Epidermal melanocyte (primary cell): ENCODE measurements at regions not wholly inside any gene's neighbourhood (a gene's known extent, or its start where the extent isn't known, plus 50 kb on each side); places are given as distances from the start of the nearest gene placed in this dataset.
"Not testable (repeated sequence)": the region's sequence is repeated elsewhere in the genome, so short reads cannot be mapped to it uniquely, and the experiment has no call there.

ENCODE experiments used
- DNase-seq: peaks from one replicate; pipeline ENCODE4 v3.0.0; 2011; ENCODE audit warnings: low spot score; ENCODE audit not compliant: insufficient read length

GRCh38 chr6:68237205-68237604, 397.9 kb upstream of the ADGRB3 start:
- DNase-seq: no peak

GRCh38 chr6:68235326-68235784, 399.7 kb upstream of the ADGRB3 start:
- no peak for DNase-seq

GRCh38 chr6:68233623-68234022, 401.5 kb upstream of the ADGRB3 start:
- DNase-seq: no peak

GRCh38 chr6:68229566-68229965, 405.5 kb upstream of the ADGRB3 start:
- DNase-seq: no peak

- no peak for DNase-seq
Measured at GRCh38 chr6:68226460-68226859, 408.6 kb upstream of the ADGRB3 start.

GRCh38 chr6:68225729-68226128, 409.4 kb upstream of the ADGRB3 start:
- no peak for DNase-seq

- no peak for DNase-seq
Measured at GRCh38 chr6:68211242-68211795, 423.8 kb upstream of the ADGRB3 start.

- DNase-seq: not testable (repeated sequence)
Measured at GRCh38 chr6:68207612-68208011, 427.5 kb upstream of the ADGRB3 start.

- DNase-seq: no peak
Measured at GRCh38 chr6:68200929-68201328, 434.2 kb upstream of the ADGRB3 start.

GRCh38 chr6:68197356-68197755, 437.7 kb upstream of the ADGRB3 start:
- DNase-seq: no peak

GRCh38 chr6:68196645-68197044, 438.4 kb upstream of the ADGRB3 start:
- no peak for DNase-seq

- not testable (repeated sequence) for DNase-seq
Measured at GRCh38 chr6:68195753-68196152, 439.3 kb upstream of the ADGRB3 start.

- DNase-seq: no peak
Measured at GRCh38 chr6:68194846-68195478, 440.1 kb upstream of the ADGRB3 start.

GRCh38 chr6:68192988-68193387, 442.1 kb upstream of the ADGRB3 start:
- no peak for DNase-seq

- no peak for DNase-seq
Measured at GRCh38 chr6:68189217-68189815, 445.8 kb upstream of the ADGRB3 start.

- no peak for DNase-seq
Measured at GRCh38 chr6:68186870-68187269, 448.2 kb upstream of the ADGRB3 start.

GRCh38 chr6:68182386-68182785, 452.7 kb upstream of the ADGRB3 start:
- no peak for DNase-seq

GRCh38 chr6:68181027-68181426, 454.1 kb upstream of the ADGRB3 start:
- DNase-seq: not testable (repeated sequence)

- no peak for DNase-seq
Measured at GRCh38 chr6:68173616-68174015, 461.5 kb upstream of the ADGRB3 start.

GRCh38 chr6:68169922-68170321, 465.2 kb upstream of the ADGRB3 start:
- no peak for DNase-seq

GRCh38 chr6:68167604-68168003, 467.5 kb upstream of the ADGRB3 start:
- no peak for DNase-seq

- not testable (repeated sequence) for DNase-seq
Measured at GRCh38 chr6:68160812-68161211, 474.3 kb upstream of the ADGRB3 start.

- DNase-seq: no peak
Measured at GRCh38 chr6:68160348-68160747, 474.7 kb upstream of the ADGRB3 start.
